Esophagus squamous epithelium (tissue), 4 donors: ENCODE measurements at regions not wholly inside any gene's neighbourhood (a gene's known extent, or its start where the extent isn't known, plus 50 kb on each side); places are given as distances from the start of the nearest gene placed in this dataset.

Experiments
- CTCF ChIP-seq, 6 experiments: fragments of 450-650 bp in 4 of 6; fragments of 200-600 bp in 2 of 6; sonication (generic) in 2 of 6; IDR thresholded peaks; one replicate each; pipeline ENCODE4 v1.5.1; 2016 to 2019; ENCODE audit warnings: antibody characterized with exemption in 6 of 6, mild to moderate bottlenecking in 4 of 6, moderate library complexity in 4 of 6
- POLR2A ChIP-seq, 4 donors: fragments of 450-650 bp; IDR thresholded peaks; one replicate each; pipeline ENCODE4 v1.6.1; 2017; ENCODE audit warnings: antibody characterized with exemption in 4 of 4, mild to moderate bottlenecking in 4 of 4, moderate library complexity in 3 of 4

GRCh38 chr15:26358708-26359107 lies 414.2 kb downstream of the GABRB3 start:
- TF ChIP-seq POLR2A (IDR thresholded peaks at IDR 0.05) (no peak), CTCF (IDR thresholded peaks at IDR 0.05) (no peak)
